Thyroid gland (tissue), 4 donors: ENCODE measurements at regions not wholly inside any gene's neighbourhood (a gene's known extent, or its start where the extent isn't known, plus 50 kb on each side); places are given as distances from the start of the nearest gene placed in this dataset.

ENCODE experiments used
- CTCF ChIP-seq, 6 experiments: fragments of 200-600 bp in 3 of 6; fragments of 450-650 bp in 3 of 6; sonication (generic) in 3 of 6; IDR thresholded peaks; one replicate each; pipeline ENCODE4 v1.5.1; 2016 to 2019; ENCODE audit warnings: antibody characterized with exemption in 6 of 6, mild to moderate bottlenecking in 2 of 6, inconsistent platforms in 1 of 6, moderate library complexity in 1 of 6
- POLR2A ChIP-seq, 2 donors: fragments of 450-650 bp; IDR thresholded peaks; one replicate each; pipeline ENCODE4 v1.6.1; 2017; ENCODE audit warnings: antibody characterized with exemption in 2 of 2, mild to moderate bottlenecking in 2 of 2, moderate library complexity in 1 of 2

DNA sequence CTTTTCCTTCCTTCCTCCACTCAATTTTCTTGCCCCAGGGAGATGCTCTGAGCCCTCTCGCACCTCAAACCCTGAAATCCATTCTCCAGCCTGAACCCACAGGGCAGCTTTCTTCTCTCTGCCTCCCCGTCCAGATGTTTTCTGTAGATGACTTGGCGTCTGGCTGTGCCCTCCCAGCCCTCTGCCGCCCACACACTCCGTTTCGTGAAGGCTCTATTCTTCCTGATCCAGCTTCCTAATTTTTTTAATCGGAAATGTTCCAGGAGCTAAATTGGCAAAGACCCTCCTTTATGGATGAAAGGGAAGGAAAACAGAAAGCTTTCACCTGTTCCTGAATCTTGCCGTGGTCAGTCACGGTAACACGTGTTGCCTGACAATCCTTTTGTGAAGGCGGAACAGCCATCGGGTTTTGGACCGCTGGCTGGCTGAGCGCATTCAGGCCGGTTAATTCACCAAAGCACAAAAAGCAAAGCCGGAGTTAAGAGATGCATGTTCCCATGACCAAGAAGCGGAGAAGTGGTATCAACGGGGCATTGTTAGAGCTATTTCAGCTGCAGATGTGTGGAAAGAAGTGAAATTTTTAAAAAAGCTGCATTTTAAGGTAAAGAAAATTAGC is 70.2 kb upstream of the FBRSL1 start:
- TF ChIP-seq CTCF (IDR thresholded peaks at IDR 0.05) (no peak), POLR2A (IDR thresholded peaks at IDR 0.05) (no peak)
